Right lung (tissue), 2 donors: ENCODE measurements at regions not wholly inside any gene's neighbourhood (a gene's known extent, or its start where the extent isn't known, plus 50 kb on each side); places are given as distances from the start of the nearest gene placed in this dataset.
"Not testable (repeated sequence)": the region's sequence is repeated elsewhere in the genome, so short reads cannot be mapped to it uniquely, and the experiment has no call there.

Experiments used
- DNase-seq, 2 donors: peaks; one replicate each; pipeline ENCODE4 v3.0.0-alpha.2; 2013

GRCh38 chr2:34828481-34828880 is 1229.4 kb upstream of the FAM98A start:
- no peak for DNase-seq

DNA sequence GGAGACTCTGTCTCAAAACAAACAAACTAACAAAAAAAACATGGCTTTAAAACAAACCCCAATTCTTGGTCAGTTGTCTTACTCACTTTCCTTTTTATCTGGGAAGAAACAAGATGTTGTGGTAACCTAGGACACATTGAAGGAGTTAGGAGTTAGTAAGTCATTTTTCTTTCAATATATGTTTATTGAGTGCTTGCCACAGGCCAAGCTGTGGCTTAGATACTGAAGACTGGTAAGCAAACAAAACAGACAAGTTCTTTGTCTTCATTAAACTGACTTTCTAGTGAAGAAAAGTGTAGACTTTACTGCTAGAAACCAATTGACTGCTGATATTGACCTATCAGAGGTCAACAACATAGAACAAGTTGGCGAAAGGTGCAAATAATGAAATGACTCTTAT is 1228.3 kb upstream of the FAM98A start:
- no peak for DNase-seq

DNA sequence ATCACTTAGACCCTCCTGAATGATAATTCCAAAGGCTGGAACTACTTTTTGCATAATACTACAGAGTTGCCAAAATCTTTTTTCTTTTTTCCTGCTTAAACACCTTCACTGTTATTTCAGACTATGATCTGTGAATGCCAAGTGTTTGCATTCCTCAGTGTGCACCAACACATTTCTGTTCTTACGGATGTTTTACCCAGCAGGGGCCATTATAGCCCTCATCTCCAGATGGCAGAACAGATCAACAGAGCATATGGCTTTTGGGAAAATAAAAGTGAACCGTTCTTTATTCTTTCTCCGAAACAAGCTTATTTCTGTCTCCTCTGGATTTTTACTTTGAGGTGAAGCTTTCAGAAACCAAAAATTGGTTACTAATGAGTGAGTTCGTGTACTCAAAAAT is 1226.6 kb upstream of the FAM98A start:
- DNase-seq, result no peak

GRCh38 chr2:34822616-34823015 is 1223.5 kb upstream of the FAM98A start:
- DNase-seq, result no peak

GRCh38 chr2:34815052-34815741 is 1216.1 kb upstream of the FAM98A start:
- no peak for DNase-seq

DNA sequence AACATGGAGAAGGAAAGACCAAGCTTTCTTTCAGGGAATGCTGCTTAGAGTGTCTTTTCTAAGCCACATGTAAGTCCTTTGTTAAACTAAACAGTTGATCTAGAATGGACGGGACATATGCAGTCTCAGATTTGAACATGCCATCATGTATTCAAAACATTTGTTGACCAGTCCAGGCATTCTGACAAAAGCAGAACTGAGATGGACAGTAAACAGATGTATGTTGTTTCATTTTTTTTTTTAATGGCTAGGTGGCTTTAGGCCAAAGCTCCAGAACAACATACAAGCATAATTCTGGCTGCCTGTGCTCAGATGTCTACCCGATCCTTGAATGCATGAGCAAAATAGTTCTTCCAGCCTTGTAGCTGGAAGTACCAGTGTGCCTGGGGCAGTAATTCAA is 1211.4 kb upstream of the FAM98A start:
- DNase-seq, result peak in 1 of 2 donors; percentile 19

- DNase-seq, result no peak
Observed at GRCh38 chr2:34808426-34808825, 1209.3 kb upstream of the FAM98A start.

DNA sequence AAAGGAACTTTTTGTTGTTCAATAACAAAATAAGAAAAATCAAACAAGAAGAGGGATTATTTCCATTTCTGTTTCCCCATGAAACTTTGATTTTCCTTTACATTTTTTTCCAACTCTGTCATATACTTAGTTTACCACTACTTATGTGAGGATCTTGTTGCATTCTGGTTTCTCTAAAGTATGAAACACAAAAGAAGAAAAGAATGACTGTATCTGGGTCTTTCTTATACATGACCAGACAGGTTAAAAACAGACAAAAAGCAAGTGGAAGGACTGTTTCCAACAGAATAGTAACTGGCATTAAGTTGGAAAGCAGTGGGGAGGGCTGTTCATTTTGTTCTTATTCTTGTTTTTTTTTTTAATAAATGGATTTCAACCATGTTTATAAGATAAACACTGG is 1207.8 kb upstream of the FAM98A start:
- no peak for DNase-seq

GRCh38 chr2:34806396-34806795 is 1207.3 kb upstream of the FAM98A start:
- no peak for DNase-seq

GRCh38 chr2:34799556-34799955 is 1200.5 kb upstream of the FAM98A start:
- no peak for DNase-seq

GRCh38 chr2:34795586-34795985 is 1196.5 kb upstream of the FAM98A start:
- DNase-seq, result not testable (repeated sequence)

DNA sequence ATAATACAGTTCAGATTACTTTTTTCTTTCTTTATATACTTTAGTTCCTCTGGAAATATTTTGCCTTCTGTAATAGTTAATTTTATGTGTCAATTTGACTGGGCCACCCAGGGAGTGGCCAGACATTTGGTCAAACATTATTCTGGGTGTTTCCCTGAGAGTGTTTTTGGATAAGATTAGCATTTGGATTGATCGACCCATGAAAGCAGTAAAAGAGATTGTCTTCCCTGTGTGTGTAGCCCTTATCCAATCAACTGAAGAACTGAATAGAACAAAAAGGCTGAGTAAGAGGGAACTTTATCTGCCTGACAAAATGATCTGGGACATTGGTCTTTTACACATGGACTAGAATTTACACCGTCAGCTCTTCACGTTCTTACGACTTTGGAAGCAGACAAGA is 1190.1 kb upstream of the FAM98A start:
- DNase-seq, result no peak

- no peak for DNase-seq
Observed at GRCh38 chr2:34787341-34787740, 1188.2 kb upstream of the FAM98A start.

DNA sequence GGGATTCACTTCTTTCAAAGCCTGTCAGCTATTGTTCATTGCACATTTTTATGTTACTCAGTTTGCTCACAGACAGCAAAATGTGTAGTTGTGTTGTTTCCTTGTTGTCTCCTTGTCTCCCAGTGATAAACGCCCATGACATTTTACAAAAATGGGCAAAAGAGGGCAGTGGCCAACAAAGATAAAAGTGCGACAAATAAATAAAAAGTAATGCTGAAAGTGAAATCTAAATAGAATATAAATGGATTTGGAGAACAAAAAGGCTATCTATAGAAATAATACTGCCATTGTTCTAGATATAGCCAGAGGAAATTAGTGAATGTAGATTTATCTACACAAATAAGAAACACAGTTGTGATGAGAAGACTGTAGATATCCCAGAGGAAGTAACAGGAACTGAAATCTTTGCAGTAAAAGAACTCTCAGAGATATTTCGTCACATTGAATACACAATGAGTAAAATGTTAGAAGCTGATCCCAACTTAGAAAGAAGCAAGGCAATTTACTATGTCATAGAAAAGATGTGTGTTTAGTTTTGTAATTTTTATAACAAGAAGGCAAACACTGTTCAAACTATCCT is 1186.2 kb upstream of the FAM98A start:
- DNase-seq, result no peak

DNA sequence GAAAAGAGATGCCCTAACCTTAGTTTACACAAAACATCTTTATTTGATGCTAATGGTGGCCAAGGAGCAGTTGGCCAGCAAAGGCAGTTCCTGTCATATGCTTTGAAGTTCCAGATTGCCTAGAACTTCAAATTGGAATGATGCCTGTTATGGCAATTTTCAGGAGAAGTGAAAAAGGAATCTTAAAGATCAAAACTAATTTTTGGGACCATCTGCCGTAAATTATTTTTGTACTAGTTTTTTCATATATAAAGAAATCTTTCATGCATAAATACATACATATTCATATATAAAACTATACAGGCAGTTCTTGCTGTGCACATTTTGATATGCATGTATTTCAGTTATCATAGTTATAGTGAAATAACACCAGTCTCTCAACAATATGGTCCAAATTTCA is 1185.6 kb upstream of the FAM98A start:
- DNase-seq, result no peak

DNA sequence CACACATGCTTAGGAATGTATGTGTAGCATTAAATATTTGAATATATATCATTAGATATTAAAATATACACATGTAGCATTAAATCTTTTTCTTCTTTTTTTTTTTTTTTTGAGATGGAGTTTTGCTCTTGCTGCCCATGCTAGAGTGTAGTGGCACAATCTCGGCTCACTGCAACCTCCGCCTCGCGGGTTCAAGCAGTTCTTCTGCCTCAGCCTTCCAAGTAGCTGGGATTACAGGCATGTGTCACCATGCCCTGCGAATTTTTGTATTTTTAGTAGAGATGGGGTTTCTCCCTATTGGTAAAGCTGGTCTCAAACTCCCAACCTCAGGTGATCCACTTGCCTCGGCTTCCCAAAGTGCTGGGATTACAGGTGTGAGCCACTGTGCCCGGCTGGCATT is 1151.6 kb upstream of the FAM98A start:
- not testable (repeated sequence) for DNase-seq

GRCh38 chr2:34747643-34748042 is 1148.5 kb upstream of the FAM98A start:
- DNase-seq, result no peak

DNA sequence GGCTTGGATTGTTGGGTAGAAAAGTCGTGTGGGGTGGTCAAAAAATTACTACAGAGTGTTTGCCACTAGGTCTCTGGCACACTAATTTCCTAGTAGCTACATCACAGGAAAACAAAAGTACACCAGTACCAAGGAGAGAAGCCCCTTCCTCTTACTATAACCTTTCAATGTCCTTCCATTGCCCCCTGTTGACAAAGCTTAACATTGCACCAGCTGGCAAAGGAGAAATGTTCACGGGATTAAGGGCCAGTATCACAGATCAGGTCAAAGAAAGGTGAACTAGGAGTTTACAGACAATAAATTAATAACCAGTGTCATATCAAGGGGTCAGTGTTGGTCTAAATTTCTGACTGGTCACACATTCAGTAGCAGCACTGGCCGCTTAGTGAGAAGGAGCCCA is 1139.6 kb upstream of the FAM98A start:
- DNase-seq, result no peak

GRCh38 chr2:34737146-34737545 is 1138.0 kb upstream of the FAM98A start:
- DNase-seq, result no peak

DNA sequence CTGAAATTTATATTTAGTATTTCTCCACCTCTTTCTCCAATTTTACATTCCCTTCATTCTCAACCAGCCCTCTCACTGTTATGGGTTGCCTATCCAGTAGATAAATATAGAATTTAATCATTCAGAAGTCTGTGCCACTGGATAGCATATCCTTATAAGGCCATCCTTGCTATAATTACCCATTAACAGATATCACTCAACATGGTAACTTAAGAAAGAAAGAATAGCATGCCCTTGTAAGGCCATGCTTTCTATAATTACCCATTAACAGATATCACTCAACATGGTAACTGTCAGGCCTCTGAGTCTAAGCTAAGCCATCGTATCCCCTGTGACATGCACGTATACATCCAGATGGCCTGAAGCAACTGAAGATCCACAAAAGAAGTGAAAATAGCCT is 1137.4 kb upstream of the FAM98A start:
- DNase-seq, result no peak

DNA sequence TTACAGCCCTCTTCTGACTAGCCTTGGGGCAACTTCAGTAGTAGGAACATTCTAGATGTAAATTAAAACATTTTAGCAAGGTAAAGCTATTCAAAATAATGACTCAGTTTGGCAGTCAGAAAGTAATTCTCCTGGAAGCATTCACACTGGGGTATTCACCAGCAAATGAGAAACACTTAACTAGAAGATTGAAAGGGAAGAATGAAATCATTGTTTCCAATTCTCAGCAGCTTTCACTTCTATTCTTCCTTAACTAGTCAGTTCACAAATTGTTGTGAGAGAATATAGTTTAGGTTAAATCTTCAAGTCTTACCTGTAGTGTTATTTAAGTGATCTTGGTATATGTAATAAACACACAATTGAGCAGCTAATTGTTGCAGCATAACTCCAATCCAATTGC is 1135.6 kb upstream of the FAM98A start:
- DNase-seq, result no peak

DNA sequence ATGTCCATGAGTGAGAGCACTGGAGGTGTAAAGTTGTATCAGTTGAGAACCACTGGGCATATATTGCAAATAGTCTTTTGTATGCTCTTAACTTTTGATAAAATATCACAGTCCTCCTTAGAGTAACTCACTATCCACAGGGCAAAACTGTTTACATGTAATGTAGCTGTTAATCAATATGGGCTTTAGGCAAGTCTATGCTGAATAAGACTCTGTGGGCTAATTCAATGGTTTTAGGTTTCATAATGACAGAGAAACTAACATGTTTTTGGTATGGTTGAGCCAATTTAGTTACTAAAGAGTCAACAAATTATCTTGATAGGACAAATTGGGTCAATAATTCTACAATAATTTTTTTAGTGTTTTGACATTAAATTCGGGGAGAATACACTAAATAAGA is 1134.9 kb upstream of the FAM98A start:
- no peak for DNase-seq

DNA sequence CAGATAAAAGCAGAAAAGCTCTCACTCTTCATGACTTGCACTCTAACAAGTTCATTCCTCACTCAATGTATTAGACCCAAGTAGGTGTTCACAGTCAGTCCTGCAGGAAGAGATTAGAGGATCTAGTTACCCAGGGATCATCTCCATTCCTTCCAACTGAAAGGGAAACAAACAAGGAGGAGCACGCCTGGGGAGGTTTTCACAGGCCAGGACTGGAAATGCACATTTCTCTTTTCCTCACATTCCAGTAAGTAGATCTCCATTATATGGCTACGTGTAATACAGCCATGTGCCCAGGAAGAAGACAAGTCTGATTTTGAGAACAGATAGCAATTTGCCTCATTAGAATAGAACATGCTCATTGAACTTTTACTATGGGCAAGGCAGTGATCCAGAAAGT is 1132.2 kb upstream of the FAM98A start:
- DNase-seq, result no peak

DNA sequence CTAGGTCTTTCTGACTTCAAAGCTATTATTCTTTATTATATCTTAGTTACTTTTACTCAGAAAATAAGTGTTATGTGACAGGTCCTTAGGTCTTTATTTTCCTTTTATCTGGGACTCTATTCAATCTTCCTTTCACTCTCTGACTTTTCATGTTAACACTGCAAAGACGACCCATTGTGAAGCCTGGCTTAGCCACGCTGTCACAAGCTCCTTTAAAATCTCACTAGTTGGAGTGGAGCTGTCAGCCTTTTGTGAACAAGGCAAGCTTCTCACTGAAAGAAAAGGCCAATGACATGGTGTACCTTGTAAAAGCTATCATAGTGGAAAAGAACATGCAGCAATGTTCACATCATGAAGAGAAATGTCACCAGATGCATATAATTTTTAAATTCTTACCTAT is 1130.7 kb upstream of the FAM98A start:
- DNase-seq, result no peak
